ENCODE measurements at regions not wholly inside any gene's neighbourhood (a gene's known extent, or its start where the extent isn't known, plus 50 kb on each side); places are given as distances from the start of the nearest gene placed in this dataset.
"Not testable (repeated sequence)": the region's sequence is repeated elsewhere in the genome, so short reads cannot be mapped to it uniquely, and the experiment has no call there.

- intact Hi-C loops (cut with DNase I): no loop called here
- TF ChIP-seq POLR2AphosphoS5 (IDR thresholded peaks at IDR 0.05): no peak
- TF ChIP-seq CTCF (IDR thresholded peaks at IDR 0.05): no peak
- TF ChIP-seq POLR2A (IDR thresholded peaks at IDR 0.05): no peak
- TF ChIP-seq EP300 (IDR thresholded peaks at IDR 0.05): no peak
- Histone ChIP-seq H3K9me3 (no peaks in the 10 kb centered on the region), H3K4me3 (no peak overlapping the region), H3K27ac (no peak overlapping the region), H3K4me1 (no peaks in the 10 kb centered on the region), H3K27me3 (no peaks in the 10 kb centered on the region), H3K36me3 (no peaks in the 10 kb centered on the region)
- DNase-seq: no peak
Observed at GRCh38 chr10:111319866-111320265, 243.0 kb downstream of the ADRA2A start.

- DNase-seq: no peak
Observed at GRCh38 chr10:111323389-111323966, 246.6 kb downstream of the ADRA2A start.

GRCh38 chr10:111332174-111332573 is 255.3 kb downstream of the ADRA2A start:
- DNase-seq; H3K27ac ChIP-seq; H3K9me3 ChIP-seq; intact Hi-C loops (cut with DNase I); H3K4me1 ChIP-seq; H3K4me3 ChIP-seq; H3K36me3 ChIP-seq; H3K27me3 ChIP-seq: not testable (repeated sequence)
- 65 to 73% methylated on average over 1 of the region's 1 CpG for WGBS, 2 donors

More at GRCh38 chr10:111323389-111323966, 246.6 kb downstream of the ADRA2A start:
- no peaks in the 10 kb centered on the region for H3K27me3 ChIP-seq
- no peaks in the 10 kb centered on the region for H3K4me1 ChIP-seq
- WGBS, 2 donors: 37 to 78% methylated on average over 3 of the region's 3 CpGs
- no peaks in the 10 kb centered on the region for H3K36me3 ChIP-seq
- intact Hi-C loops (cut with DNase I): no loop called here
- no peak overlapping the region for H3K4me3 ChIP-seq
- no peak for TF ChIP-seq POLR2A (IDR thresholded peaks at IDR 0.05)
- TF ChIP-seq EP300 (IDR thresholded peaks at IDR 0.05): no peak
- no peak for TF ChIP-seq CTCF (IDR thresholded peaks at IDR 0.05)
- no peak for TF ChIP-seq POLR2AphosphoS5 (IDR thresholded peaks at IDR 0.05)
- H3K27ac ChIP-seq: no peak overlapping the region
- H3K9me3 ChIP-seq: no peaks in the 10 kb centered on the region

- DNase-seq: no peak
- no peaks in the 10 kb centered on the region for H3K36me3 ChIP-seq
- no peaks in the 10 kb centered on the region for H3K27me3 ChIP-seq
- peaks cover 0 to 5% (median 1%) of the 10 kb centered on the region in 4 donors for H3K9me3 ChIP-seq
- no peak for TF ChIP-seq POLR2AphosphoS5 (IDR thresholded peaks at IDR 0.05)
- TF ChIP-seq CTCF (IDR thresholded peaks at IDR 0.05): no peak
- TF ChIP-seq EP300 (IDR thresholded peaks at IDR 0.05): no peak
- TF ChIP-seq POLR2A (IDR thresholded peaks at IDR 0.05): no peak
- H3K27ac ChIP-seq: no peak overlapping the region
- WGBS, 2 donors: 88 to 90% methylated on average over 2 of the region's 2 CpGs
- H3K4me1 ChIP-seq: no peaks in the 10 kb centered on the region
- H3K4me3 ChIP-seq: no peak overlapping the region
- intact Hi-C loops (cut with DNase I): no loop called here
Observed at GRCh38 chr10:111335826-111336225, 259.0 kb downstream of the ADRA2A start.

GRCh38 chr10:111338035-111338434 is 261.2 kb downstream of the ADRA2A start:
- H3K36me3 ChIP-seq: no peaks in the 10 kb centered on the region
- H3K4me1 ChIP-seq: no peaks in the 10 kb centered on the region
- H3K9me3 ChIP-seq: peaks cover 0 to 9% (median 3%) of the 10 kb centered on the region in 4 donors
- DNase-seq: no peak
- H3K27me3 ChIP-seq: no peaks in the 10 kb centered on the region
- 68 to 94% methylated on average over 1 of the region's 1 CpG for whole genome bisulfite sequencing, 2 donors
- no peak overlapping the region for H3K27ac ChIP-seq
- no peak overlapping the region for H3K4me3 ChIP-seq
- intact Hi-C loops (cut with DNase I): no loop called here
- TF ChIP-seq POLR2AphosphoS5 (IDR thresholded peaks at IDR 0.05) (no peak), CTCF (IDR thresholded peaks at IDR 0.05) (no peak), POLR2A (IDR thresholded peaks at IDR 0.05) (no peak), EP300 (IDR thresholded peaks at IDR 0.05) (no peak)

Measured in sigmoid colon (tissue), 6 donors.